ENCODE measurements at regions not wholly inside any gene's neighbourhood (a gene's known extent, or its start where the extent isn't known, plus 50 kb on each side); places are given as distances from the start of the nearest gene placed in this dataset.

DNA sequence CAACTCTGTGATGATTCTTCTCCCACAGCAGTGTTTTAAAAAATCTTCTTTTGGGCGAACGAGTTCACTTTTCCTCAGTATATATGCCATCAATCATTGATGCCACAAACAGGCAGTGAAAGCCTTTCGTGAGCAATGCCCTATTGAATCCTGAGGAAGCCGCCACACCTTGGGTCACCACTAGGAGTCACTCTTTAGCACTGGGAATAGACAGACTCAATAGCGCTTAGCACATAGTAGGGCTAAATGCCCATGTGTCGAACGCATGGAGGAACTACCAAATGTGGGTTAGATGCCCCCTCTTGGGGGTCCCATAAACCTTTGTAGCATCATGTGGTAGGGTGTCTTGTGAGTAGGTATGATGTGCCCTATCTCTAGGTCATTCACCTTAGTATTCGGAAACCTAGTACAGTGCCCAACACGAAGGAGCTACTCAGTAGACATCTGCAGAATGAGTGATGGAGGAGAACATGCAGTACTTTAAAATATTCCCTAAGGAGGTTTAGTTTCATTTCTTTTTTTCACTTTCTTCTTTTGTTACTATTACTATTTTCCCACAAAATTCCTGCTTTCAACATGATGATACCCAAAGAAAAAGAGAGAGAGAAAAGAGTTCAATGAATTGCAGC is 603.7 kb downstream of the BNC2 start:
- H3K4me3 ChIP-seq (ENCODE audit: low read depth, low read length): no peak overlapping the region
- TF ChIP-seq, protein P1, sequence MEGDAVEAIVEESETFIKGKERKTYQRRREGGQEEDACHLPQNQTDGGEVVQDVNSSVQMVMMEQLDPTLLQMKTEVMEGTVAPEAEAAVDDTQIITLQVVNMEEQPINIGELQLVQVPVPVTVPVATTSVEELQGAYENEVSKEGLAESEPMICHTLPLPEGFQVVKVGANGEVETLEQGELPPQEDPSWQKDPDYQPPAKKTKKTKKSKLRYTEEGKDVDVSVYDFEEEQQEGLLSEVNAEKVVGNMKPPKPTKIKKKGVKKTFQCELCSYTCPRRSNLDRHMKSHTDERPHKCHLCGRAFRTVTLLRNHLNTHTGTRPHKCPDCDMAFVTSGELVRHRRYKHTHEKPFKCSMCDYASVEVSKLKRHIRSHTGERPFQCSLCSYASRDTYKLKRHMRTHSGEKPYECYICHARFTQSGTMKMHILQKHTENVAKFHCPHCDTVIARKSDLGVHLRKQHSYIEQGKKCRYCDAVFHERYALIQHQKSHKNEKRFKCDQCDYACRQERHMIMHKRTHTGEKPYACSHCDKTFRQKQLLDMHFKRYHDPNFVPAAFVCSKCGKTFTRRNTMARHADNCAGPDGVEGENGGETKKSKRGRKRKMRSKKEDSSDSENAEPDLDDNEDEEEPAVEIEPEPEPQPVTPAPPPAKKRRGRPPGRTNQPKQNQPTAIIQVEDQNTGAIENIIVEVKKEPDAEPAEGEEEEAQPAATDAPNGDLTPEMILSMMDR (IDR thresholded peaks at IDR 0.05; ENCODE audit: low read depth, low read length, missing control alignments): peak; percentile 78
- DNase-seq: no peak
- peak overlapping the region; percentile 58 for H3K27ac ChIP-seq
- H3K27me3 ChIP-seq (replicated peaks): no peaks in the 10 kb centered on the region
- H3K36me3 ChIP-seq (replicated peaks): no peaks in the 10 kb centered on the region
- in situ Hi-C loops (cut with HindIII; ENCODE audit: low pct_ligation_motif_present, low sequenced_read_pairs): no loop called here

DNA sequence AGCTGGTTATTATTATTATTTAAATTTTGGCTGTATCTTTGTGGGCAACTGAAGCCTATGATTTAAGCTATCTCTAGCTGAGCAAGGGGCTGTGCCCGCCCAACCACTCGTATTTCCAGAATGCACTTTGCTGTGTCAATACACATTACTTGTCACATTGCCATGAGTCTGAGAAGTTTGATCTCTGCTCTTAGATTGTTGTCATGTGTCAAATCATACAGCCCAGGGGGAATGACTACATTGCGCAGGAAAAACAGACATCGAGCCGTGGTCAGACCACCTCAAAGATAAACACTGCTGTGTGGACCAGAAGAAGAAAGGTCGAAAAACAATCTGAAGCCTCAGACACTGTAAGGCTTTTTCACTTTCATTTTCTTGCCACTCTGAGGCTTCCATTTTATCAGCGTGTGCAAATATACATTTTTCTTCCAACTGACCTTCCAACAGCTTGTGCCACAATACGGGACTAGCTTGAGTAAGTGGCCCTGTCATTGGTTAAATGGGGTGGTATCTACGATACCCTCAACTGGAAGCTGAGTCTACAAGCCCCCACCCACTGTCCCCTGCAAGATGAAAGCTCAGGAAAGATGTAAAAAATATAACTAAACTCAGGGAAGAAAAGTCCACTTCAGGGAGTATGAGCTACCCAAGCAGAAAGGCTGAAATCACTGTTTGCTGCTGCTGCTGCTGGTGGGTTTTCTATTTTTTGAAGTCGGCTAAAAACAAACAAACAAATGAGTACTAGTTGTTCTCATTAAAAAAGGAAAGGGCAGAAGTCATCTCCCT is 603.0 kb downstream of the BNC2 start:
- H3K4me3 ChIP-seq (ENCODE audit: low read depth, low read length): peak overlapping the region; percentile 43
- peak; percentile 77 for DNase-seq
- TF ChIP-seq, protein P1 (IDR thresholded peaks at IDR 0.05; ENCODE audit: low read depth, low read length, missing control alignments): no peak

DNA sequence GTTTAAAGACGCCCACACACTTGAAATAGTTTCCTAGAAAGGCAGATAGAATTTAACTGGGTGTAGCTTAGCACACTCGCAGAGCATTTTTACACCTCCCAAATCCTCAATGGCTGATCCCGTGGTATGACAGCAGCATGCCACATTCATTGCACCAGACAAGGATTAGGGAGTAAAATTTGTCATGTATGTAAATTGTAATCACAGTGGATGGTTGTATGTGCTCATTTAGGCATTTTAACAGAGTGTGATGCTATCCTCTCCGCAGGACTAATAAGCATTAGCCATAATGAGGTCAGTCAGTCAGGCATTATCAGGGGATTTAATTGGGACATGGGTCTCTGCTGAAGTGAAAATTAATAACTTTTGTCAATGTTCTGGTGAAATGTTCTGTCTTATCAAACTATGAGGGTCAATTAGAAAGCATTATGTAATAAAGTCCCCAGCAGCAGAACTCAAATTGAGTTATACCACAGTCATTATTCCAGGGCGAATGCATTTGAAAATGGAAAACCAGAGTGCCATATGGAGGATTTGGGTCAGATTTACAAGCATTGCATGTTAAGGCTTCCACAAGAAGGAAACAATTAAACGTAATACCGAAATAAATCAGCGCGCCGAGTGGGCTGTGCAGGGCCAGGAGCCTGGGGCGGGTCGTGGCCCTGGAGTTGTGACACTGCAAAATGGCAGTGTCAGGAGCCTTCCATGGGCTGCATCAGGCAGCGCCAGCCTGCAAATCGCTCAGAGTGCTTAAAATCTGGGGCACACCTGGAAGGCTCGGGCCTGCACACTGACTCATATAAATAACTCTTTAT is 602.2 kb downstream of the BNC2 start:
- in situ Hi-C loops (cut with HindIII; ENCODE audit: low pct_ligation_motif_present, low sequenced_read_pairs): no loop called here

More for the DNA sequence above, 603.0 kb downstream of the BNC2 start:
- H3K27me3 ChIP-seq (replicated peaks): no peaks in the 10 kb centered on the region
- no peaks in the 10 kb centered on the region for H3K36me3 ChIP-seq (replicated peaks)
- H3K27ac ChIP-seq: peak overlapping the region; percentile 58
- in situ Hi-C loops (cut with HindIII; ENCODE audit: low pct_ligation_motif_present, low sequenced_read_pairs): no loop called here

DNA sequence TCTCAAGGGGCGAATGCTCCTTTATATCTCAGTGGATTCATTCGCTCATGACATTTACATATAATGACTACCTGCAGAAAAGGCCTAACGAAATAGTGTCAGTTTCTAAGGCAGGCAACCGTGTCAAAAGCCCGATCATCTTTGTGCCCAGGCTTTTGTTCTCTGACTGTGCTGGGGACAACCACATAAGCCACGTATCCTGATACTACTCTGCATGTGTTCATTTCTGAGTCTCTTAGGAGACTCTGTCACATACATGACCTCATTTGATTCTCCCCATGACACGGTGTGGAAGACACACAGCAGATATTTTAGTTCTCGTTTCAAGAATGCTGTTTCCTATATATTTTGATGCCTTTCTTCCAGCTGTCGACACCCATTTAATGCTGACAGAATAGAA is 598.5 kb downstream of the BNC2 start:
- Histone ChIP-seq H3K27me3 (replicated peaks) (no peaks in the 10 kb centered on the region), H3K36me3 (replicated peaks) (no peaks in the 10 kb centered on the region), H3K4me3 (ENCODE audit: low read depth, low read length) (no peak overlapping the region), H3K27ac (no peak overlapping the region)
- DNase-seq: no peak
- TF ChIP-seq, protein P1 (IDR thresholded peaks at IDR 0.05; ENCODE audit: low read depth, low read length, missing control alignments): no peak
- in situ Hi-C loops (cut with HindIII; ENCODE audit: low pct_ligation_motif_present, low sequenced_read_pairs): no loop called here

More for the DNA sequence above, 602.2 kb downstream of the BNC2 start:
- Histone ChIP-seq H3K36me3 (replicated peaks) (no peaks in the 10 kb centered on the region), H3K27ac (peak overlapping the region; percentile 58), H3K4me3 (ENCODE audit: low read depth, low read length) (no peak overlapping the region), H3K27me3 (replicated peaks) (no peaks in the 10 kb centered on the region)
- TF ChIP-seq, protein P1 (IDR thresholded peaks at IDR 0.05; ENCODE audit: low read depth, low read length, missing control alignments): no peak
- no peak for DNase-seq

DNA sequence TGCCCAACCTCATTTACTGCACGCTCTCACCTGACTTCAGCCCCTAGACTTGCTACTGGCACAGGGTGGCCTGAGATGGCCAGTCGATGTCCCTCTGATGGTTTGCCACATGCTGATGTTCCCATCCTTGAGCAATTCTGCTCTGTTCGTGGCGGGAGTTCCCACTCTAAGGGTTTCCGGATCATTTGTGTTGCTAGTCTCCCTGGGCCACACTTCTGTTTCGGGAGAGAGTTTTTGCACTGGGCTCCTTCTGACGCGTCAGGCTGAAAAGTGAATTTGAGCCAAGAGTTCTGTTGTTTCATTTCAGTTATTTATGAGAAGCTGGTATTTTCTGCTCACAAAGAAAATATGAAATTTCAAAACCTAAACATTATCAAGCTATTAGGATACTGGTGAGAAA is 597.7 kb downstream of the BNC2 start:
- in situ Hi-C loops (cut with HindIII; ENCODE audit: low pct_ligation_motif_present, low sequenced_read_pairs): no loop called here

More for the DNA sequence above, 597.7 kb downstream of the BNC2 start:
- no peak overlapping the region for H3K27ac ChIP-seq
- no peak for DNase-seq
- TF ChIP-seq, protein P1 (IDR thresholded peaks at IDR 0.05; ENCODE audit: low read depth, low read length, missing control alignments): no peak
- H3K27me3 ChIP-seq (replicated peaks): no peaks in the 10 kb centered on the region
- no peak overlapping the region for H3K4me3 ChIP-seq (ENCODE audit: low read depth, low read length)
- H3K36me3 ChIP-seq (replicated peaks): no peaks in the 10 kb centered on the region
